GM21515 (cell line): ENCODE measurements at regions not wholly inside any gene's neighbourhood (a gene's known extent, or its start where the extent isn't known, plus 50 kb on each side); places are given as distances from the start of the nearest gene placed in this dataset.

Source experiments
- ATAC-seq: cut with Tn5 transposase; IDR thresholded peaks from one replicate; pipeline ENCODE4 v1.9.1; 2021; ENCODE audit not compliant: unreplicated experiment

DNA sequence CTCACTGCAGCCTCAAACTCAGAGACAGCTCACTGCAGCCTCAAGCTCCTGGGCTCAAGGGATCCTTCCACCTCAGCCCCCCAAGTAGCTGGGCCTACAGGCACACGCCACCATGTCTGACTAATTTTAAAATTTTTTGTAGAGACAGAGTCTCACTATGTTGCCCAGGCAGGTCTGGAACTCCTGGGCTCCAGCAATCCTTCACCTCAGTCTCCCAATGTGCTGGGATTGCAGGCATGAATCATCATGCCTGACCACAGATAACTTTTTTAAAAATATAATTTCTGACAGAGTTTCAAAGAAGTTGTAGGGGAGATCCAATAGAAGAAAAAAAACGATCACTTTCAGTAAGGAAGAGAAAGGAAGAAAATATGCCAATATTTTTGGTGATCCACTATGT lies 189.7 kb upstream of the CDKN3 start:
- no peak for ATAC-seq

DNA sequence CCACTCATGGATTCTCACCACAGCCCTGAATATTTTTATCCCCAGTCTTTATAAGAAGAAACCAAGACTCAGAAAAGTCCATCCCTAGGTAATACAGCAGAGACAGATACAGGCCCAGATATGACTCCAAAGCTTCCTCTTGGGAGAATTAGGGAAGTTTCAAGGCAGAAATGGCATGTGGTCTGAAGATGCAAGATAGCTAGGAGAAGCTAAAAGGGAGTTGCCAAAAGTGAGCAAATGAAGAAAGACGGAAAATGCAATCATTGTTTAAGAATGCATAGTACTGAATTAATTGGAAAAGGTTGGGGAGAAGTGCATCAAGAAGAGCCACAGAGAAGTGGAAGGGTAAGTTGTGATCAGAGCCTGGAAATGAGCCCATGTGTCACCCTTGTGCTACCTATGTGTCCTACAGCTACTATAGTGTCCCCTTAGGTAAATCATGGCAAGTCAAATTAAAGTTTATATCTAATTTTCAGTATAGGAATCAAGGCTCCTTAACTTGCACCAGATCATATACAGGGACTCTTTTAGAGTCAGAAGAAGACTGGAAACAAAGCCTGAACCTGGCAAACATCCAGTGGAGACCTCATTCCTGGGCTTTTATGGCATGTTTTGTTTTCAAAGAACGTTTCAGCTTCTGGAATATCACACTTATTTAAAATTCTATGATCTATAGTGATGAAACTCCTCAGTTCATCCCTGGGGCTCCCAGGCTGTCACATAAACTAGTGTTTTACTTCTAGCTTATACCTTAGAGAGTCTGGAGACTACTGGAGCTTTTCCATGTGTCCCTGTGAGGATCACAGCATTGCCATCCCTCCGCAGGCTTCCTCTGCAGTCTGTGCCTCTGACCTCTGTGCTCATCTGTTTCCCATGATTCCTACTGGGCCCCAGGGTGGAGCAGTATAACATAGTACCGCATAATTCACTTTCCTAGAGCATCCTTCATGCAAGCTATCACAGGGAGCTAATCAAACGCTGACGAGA lies 189.0 kb upstream of the CDKN3 start:
- ATAC-seq: no peak

DNA sequence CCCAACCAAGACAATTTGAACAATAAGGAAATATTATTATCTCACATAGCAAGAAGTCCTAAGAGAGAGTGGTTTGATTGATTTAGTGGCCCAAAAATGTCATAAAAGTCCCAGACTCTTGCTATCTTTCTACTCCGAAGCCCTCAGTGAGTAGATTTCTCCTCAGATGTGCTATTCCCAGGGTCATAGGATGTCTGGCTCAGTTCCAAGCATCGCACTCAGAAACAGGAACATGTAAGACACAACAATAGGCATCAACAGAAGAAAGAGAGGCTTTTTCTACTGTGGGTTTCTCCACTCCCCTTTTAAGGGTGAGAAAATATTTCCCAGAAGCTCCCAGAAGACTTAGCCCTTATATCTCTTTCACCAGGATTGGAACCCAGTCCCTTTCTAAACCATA lies 188.1 kb upstream of the CDKN3 start:
- ATAC-seq: no peak

DNA sequence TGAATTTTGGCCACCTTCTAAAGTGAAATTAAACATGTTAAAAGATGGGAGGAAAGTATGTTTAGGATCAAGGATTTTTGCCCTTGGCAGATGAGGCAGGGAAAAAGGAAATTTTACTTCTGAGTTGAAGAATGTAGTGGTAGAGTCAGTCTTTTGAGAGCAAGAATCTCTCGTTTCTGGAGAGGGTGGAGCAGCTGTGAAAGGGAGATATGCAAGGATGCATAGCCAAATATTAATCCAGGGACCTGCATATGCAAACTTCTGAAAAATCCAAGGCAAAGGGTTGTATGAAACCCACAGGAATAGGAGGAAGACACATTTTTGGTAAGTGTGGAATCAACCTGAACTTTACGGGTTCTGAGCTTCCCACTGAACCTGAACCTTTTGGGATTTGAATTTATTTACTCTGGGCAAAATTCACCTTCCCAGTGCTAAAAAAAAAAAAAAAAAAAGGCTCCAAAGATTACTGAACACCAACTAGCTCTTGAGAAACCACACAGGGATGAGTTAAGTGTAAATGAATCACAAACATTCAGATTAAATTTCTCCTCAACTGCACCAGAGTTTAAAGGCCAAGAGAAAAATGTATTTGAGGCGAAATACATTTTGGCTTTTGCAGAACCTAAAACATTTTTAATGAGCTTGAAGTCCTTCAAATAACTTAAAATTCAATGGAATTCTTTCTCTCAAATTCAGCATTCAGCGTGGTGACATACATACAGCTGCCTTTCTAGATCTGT lies 187.1 kb upstream of the CDKN3 start:
- ATAC-seq: no peak

DNA sequence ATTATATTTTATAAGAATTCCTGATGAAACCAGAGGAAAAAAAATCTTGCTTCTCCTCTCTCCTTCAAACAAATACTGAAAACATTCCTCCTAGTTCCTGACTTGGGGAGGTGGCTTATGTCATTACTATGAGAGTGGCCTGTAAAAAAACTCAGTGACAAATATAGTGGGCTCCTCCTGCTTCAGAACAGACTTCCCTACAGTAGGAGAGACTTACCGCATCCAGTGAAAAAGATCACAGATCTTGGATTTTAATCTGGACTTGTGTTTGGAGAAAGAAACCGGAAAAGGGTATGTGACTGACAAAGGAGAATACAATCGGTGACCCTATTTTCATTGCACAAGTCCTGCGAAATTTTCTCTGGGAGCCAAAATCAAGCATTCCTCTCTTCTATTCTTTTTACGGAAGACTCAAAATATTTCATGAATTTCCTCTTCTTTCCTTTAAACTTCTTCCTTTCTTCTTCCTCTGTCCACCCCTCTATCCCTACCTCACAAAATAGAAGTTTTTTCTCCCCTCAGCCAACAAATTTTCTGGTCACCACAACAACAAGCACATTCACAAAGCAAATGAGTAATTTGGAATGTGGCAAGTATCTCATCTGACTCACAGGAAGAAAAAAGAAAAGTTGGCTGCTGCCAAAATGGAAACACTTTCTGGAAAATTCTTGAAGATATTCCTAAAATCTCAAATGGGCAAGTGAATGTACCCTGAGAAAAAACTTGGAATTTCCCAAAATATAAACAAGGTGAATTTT lies 185.1 kb upstream of the CDKN3 start:
- no peak for ATAC-seq

DNA sequence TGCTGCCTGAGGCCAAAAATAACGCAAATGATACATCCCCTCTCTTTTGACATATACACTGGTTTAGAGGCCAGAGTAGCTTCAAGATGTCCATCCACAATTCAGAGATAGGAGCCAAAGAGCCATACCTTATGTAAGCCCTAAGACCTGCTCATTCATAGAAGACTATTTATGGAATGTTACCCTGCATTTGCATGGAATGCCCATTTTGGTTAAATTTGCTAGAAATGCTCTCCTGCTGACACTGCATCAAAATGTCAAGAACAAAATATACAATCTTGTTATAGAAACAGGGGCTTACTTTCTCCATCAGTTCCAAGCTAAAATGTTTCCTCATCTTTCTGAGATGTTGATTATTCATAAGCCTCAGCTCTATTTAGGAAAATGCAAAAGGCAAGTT lies 183.3 kb upstream of the CDKN3 start:
- no peak for ATAC-seq

DNA sequence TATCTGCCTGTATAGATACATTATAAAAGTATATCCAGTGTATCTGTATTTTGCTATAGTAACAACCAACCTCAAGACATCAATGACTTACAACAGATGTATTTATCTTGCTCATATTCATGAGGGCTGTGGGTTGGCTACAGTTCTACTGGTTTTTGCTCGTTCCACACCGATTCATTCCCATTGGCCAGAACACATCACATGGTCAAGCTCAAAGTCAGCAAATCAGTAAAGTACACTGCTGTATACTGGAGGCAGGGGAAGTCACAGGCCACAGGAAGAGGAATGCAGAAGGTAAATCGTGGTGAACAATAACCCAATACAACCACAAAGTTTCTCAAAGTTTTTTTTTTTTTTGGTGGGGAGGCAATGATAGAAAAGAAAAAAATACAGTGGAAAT lies 180.0 kb upstream of the CDKN3 start:
- no peak for ATAC-seq

DNA sequence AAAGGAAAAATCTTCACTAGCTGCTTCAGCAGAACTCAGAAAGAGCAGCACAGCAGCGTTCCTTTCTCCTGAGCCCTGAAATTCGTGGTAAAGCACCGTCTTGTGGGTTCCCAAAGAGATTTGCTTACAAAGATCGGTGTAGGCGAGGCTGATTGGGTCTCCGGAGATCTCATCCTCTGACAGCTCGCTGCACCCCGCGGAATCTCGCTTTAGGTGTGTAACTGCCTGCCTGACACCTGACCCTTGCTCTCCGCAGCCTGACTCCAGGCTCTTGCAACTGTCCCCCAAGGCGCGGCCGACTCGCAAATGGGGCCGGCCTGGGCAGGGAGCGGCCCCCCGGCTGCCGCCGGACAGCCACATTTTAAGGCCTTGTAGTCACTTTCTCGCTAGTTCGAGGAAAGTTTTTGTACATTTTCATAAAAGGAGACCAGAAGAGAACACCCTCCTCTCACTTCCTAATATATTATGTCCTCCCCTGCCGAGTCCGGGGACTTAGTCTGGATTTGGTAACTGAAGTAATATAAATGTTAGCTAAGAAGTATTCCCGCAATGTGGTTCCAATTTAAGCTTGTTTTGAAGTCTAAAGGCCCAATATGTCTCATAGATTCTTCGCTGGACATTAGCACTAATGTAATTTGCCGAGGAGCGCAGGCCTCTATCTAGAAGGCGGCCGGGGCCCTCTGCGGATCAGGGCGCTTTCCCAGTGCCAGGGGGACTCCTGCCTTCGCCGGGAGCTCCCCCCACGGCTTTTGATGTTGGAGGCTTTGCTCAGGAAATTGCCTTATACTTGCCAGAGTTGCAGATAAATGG lies 177.3 kb upstream of the CDKN3 start:
- ATAC-seq: no peak

DNA sequence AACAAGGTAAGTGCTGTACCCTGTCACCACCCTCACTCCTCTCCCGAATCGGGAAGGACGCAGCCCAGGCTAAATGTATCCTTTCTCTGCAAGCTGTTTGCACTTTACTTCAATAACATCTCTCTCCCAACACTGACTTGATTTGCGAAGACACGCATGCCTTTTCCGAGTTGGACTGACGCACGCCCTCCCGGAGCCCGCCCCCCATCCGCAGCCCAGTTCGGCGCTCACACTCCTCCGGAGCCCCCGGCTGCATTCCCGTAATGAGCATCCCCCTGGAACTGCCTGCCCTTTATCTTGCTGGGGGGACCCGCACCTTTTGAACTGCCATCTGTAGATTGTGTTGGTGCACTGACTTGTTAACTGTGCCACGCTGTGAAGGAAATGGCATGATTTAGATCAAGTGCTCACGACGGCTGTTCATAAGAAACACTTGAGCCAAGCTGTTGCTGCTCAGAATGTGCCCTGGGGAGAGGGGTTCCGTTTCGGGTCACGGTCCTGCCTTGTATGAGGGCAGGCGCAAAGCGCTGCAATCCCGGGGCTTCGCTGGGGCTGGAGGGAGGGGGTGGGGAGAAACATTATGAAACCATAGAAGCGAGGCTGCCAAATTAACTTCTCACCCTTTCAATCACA lies 176.6 kb upstream of the CDKN3 start:
- no peak for ATAC-seq

DNA sequence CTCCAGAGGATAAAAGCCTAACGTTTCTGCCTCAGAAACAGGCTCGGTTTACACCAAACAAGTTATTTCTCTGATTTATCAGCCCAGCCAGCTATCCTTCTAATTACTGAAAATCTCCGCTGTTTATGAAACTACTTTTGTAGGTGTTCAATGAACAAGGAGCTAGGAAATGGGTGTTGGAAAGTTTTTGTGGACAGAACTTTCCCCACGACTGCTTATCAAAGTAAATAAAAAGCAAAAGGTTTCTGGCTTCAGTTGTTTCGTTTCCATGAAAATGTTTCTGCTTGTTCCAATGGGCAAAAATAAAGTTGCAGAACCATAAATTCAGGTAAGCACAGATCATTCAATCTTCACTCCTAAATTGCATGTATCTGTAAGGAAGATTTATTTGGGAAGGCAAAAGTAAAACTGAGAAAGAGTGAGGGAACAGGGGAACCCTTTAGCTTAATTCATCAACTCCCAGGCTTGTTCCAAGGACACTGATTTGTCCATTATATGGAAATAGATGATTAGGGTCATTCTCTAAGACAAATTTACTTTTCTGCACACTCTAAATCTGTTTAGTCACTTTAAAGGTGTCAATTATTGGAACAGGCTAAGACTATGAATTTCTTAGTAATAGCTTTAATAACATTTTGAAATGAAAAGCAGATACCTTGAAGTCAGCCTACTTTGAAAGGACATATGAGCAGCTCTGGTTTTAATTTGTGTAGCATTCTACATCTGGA lies 175.9 kb upstream of the CDKN3 start:
- ATAC-seq: no peak

DNA sequence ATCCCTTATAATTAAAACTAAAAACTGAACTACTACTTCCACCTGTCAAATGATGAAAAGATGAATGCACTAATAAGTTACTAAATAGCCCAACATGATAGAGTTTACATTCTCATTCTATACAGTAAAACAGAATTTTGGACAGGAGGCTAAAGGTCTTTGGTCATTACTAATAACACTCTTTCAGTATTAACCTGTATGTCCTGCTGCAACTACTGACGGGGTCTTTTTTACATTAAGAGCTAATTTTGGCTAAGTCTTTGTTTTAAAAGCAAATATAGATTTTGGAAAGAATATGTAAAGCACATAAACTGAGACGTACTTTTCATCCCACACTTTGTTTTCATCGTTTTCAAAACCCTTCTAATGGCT lies 175.4 kb upstream of the CDKN3 start:
- no peak for ATAC-seq

DNA sequence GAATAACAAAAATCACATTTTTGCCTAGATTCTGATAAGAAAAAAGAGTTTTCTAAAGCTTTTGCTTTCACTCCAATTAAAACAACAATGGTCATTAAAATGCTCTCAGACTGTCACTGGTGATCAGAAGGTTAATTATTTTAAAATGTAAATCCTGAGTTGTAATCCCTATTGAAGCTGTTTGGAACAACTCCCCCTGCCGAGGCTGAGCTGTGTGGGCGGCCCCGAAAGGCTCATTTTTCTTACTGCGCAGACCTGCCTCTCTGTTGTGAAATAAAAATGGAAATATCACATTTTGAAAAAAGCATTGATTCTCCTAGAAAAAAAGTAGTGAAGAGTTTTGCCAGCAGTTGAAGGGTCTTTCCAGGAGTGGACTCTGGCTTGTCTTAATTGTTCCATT lies 174.8 kb upstream of the CDKN3 start:
- ATAC-seq: no peak

DNA sequence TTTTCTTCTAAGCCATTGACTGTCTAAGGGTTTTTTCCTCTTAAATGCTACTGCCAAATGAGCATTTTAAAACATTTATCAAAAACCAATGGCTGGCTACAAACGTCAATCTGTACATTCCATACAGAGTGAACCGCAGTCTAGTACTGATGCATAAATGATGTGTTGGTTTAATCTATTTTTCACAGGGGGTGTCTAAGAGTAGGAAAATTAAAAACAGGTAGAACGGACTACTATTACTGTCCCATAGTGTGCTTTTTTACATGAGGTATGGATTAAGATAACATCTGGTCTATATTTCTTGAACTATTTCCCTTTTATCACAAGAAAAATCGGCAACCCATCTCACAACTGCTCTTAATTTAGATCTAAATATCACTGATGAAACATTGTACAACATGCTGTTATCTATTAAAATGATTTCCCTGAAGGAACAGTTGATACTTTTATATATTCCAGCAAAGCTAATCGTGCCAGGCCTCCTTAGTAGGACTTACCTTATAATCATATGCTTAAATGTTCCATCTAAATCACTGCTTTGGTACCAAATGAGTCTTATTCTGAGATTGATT lies 172.9 kb upstream of the CDKN3 start:
- no peak for ATAC-seq

DNA sequence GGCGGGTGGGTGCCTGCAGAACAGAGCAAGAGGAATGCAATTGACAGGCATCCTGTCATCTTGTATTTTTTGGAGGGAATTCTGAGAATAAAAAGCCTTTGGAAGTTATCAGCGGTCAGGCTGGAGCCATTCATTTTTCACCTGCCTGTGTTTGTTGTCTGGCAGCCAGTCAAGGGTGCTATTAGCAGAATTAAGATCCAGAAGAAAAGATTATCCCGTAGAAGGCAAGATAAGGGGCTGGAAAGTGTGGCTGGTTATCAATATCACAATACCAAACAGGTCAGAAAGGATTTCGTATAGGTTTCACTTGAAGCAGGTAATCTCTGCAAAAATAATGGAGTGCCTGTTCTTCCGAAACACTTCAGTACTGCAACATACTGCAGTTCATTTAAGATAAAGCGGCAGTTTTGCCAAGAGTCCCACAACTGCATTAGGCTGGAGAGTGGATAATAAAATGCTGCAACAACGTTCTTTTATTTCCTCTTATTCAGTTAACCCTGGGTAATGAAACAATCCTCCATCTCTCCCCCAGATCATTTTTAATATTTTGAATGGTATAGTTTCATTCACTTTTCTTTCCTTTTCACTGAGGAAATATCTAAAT lies 171.2 kb upstream of the CDKN3 start:
- no peak for ATAC-seq

DNA sequence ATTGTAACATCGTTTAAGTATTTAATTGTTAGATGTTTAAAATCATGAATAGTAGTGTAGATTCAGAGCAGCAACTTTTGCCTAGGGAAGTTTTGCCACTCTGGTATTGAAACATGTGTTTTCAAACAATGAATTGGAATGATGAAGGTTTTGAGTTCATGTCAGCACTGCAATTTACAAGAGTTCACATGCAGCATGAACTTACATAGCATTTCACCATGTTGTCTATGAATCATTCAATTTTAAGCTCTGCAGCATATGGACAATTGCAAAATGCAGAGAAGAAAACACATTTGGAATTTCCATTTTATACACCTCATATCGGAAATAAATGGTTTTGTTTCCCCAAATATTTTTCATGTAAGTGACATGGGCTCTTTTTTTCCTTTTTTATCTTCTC lies 170.7 kb upstream of the CDKN3 start:
- ATAC-seq: no peak

DNA sequence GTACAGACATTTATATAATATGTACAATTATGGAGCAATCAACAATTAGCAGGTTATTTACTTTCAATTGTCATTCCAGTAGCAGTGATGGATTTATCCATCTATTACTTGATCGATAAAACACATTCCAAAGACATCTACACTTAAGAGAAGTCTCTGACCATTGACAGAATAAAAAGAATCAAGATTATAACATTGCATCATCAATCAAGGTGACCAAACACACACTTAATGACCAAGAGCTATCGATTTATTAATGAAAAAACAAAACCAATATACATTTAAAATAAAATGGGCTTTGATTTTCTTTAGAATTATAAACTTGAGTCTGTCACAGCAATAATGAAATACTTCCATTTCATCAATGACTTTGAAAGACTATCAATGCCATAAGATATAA lies 170.2 kb upstream of the CDKN3 start:
- ATAC-seq: no peak

DNA sequence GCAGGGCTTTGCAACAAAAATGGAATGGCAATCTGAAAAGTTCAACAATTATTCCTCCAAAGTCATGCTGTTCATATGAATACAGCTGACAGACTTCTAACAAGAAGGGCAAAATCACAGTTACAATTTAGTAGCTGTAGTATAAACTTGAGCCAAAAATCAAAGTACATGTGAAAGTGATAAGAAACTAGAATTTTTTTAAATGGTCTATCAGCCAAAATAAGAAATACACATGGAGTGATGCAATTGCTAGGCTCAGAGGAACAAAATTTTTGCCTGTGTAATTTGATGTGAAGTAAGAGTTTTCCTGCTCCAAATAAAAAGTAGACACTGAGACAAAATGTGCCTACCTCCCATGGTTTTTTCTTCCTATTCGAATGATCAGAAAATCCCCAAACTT lies 167.7 kb upstream of the CDKN3 start:
- no peak for ATAC-seq

DNA sequence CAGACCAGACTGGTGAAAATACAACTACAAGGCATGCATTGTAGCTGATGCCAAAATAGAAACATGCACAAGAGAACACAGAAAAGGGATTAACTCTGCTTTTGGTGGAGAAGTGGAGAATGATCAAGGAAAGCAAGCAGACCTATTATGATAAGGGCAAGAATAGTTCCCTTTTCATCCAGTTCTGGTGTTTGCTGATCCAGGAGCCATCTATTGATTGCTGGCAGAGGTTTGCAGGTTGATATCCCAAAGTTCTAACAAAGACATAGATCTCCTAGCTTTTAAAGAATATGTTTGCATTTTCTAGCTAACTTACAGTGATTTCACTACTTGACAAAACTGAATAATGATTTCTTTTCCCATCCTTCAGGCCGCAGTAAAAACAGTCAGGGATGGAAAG lies 166.2 kb upstream of the CDKN3 start:
- no peak for ATAC-seq

DNA sequence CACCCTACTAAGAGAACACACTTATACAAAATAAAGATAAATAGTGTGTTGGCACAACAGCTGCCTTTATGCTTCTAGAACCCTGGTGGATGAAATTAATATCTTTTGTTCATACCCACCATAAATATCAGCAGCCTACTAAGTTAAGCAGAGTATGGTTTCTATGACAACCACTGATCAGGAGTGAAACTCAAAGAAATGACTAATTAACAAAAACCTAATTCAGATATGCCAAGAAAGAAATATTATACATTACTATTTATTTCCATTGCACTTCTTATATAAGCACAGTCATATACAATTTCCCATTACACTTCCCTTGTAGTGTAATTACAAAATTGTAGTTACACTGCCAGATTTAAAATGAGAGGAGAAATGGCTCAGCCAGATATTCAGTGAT lies 164.1 kb upstream of the CDKN3 start:
- no peak for ATAC-seq
